SK-N-SH (cell line): ENCODE measurements at regions not wholly inside any gene's neighbourhood (a gene's known extent, or its start where the extent isn't known, plus 50 kb on each side); places are given as distances from the start of the nearest gene placed in this dataset.

Experiments
- CTCF ChIA-PET: fragments of 300-600, 350-600 bp; formaldehyde crosslinking; extraction: SDS; loops from one replicate; lab custom pipeline; 2021; lab: Yijun Ruan, JAX
- POLR2A ChIA-PET: fragments of 350-600 bp; sonication (Branson Sonifier 250); formaldehyde crosslinking; extraction: SDS; loops from one replicate; lab custom pipeline; 2020; ENCODE audit warnings: antibody characterized with exemption, inconsistent platforms; lab: Yijun Ruan, JAX
- DNase-seq: peaks from one replicate; pipeline ENCODE4 v3.0.0; 2012
- H2AFZ ChIP-seq: fragments of 200-600 bp; sonication (generic); 2 replicates; pipeline ENCODE4 v1.8.1; 2016; ENCODE audit warnings: antibody characterized with exemption, mild to moderate bottlenecking, low read depth
- H3F3A ChIP-seq: fragments of 200-600 bp; sonication (generic); replicated peaks from 2 replicates; pipeline ENCODE3; 2016; ENCODE audit warnings: antibody characterized with exemption, mild to moderate bottlenecking; ENCODE audit not compliant: insufficient read depth
- H3K27ac ChIP-seq, 2 experiments: fragments of 200-500 bp in 1 of 2; fragments of 200-600 bp in 1 of 2; sonication (Bioruptor generic) in 1 of 2; sonication (generic), shearing (Covaris generic) in 1 of 2; 2 replicates each; pipeline versions ENCODE4 v1.5.1 to v1.6.1; 2014 to 2016; ENCODE audit warnings: low read depth in 2 of 2, inconsistent platforms in 1 of 2, low read length in 1 of 2, mild to moderate bottlenecking in 1 of 2, mixed read lengths in 1 of 2
- H3K27me3 ChIP-seq: fragments of 200-600 bp; sonication (generic), shearing (Covaris generic); 2 replicates; pipeline ENCODE4 v1.6.1; 2016; ENCODE audit warnings: mixed run types; ENCODE audit not compliant: insufficient read depth
- H3K36me3 ChIP-seq, 2 experiments: fragments of 200-500 bp in 1 of 2; fragments of 200-600 bp in 1 of 2; sonication (Bioruptor generic) in 1 of 2; sonication (generic) in 1 of 2; replicated peaks in 1 of 2; 2 replicates each; pipeline versions ENCODE3 to v1.5.1; 2014 to 2016; ENCODE audit warnings: low read length in 1 of 2, mild to moderate bottlenecking in 1 of 2; ENCODE audit not compliant: insufficient read depth in 2 of 2, control insufficient read depth in 1 of 2
- H3K4me1 ChIP-seq, 2 experiments: fragments of 200-500 bp in 1 of 2; fragments of 200-600 bp in 1 of 2; sonication (Bioruptor generic) in 1 of 2; sonication (generic), shearing (Covaris generic) in 1 of 2; 2 replicates each; pipeline versions ENCODE4 v1.5.1 to v1.6.1; 2014 to 2016; ENCODE audit warnings: low read depth in 1 of 2, low read length in 1 of 2, mixed run types in 1 of 2; ENCODE audit not compliant: insufficient read depth in 2 of 2, control insufficient read depth in 1 of 2
- H3K4me2 ChIP-seq: fragments of 200-600 bp; sonication (generic), shearing (Covaris generic); 2 replicates; pipeline ENCODE4 v1.6.1; 2017; ENCODE audit warnings: mixed run types
- H3K4me3 ChIP-seq, 2 experiments: fragments of 200-500 bp in 1 of 2; fragments of 200-600 bp in 1 of 2; sonication (Bioruptor generic) in 1 of 2; sonication (generic), shearing (Covaris generic) in 1 of 2; 2 replicates each; pipeline versions ENCODE4 v1.5.1 to v1.8.1; 2014 to 2016; ENCODE audit warnings: low read depth in 2 of 2, inconsistent platforms in 1 of 2, low read length in 1 of 2, mild to moderate bottlenecking in 1 of 2, mixed read lengths in 1 of 2, moderate library complexity in 1 of 2
- H3K79me2 ChIP-seq: fragments of 200-600 bp; sonication (generic); 2 replicates; pipeline ENCODE4 v1.8.1; 2017; ENCODE audit warnings: mild to moderate bottlenecking; ENCODE audit not compliant: insufficient read depth
- H3K9ac ChIP-seq: fragments of 200-600 bp; sonication (generic); 2 replicates; pipeline ENCODE4 v1.6.1; 2017; ENCODE audit warnings: mixed run types
- H3K9me2 ChIP-seq: fragments of 200-600 bp; sonication (generic); 2 replicates; pipeline ENCODE4 v1.6.1; 2017; ENCODE audit warnings: mixed run types
- H3K9me3 ChIP-seq: fragments of 200-600 bp; sonication (generic); 2 replicates; pipeline ENCODE4 v1.6.1; 2017; ENCODE audit warnings: mixed run types, mild to moderate bottlenecking, moderate library complexity
- H4K20me1 ChIP-seq: fragments of 200-600 bp; sonication (generic); 2 replicates; pipeline ENCODE4 v1.6.1; 2017; ENCODE audit warnings: mild to moderate bottlenecking, mixed run types; ENCODE audit not compliant: insufficient read depth
- CHD2 ChIP-seq: fragments of 150-350 bp; IDR thresholded peaks from 2 replicates; pipeline ENCODE4 v1.6.1; 2018; ENCODE audit warnings: low read length; ENCODE audit not compliant: partially characterized antibody
- EP300 ChIP-seq, 2 experiments: IDR thresholded peaks; 2 replicates each; pipeline versions ENCODE4 v1.4.0 to v1.6.1; 2012; ENCODE audit warnings: borderline replicate concordance in 1 of 2, low read depth in 1 of 2, low read length in 1 of 2
- EZH2phosphoT487 ChIP-seq: fragments of 200-600 bp; sonication (generic); IDR thresholded peaks from 2 replicates; pipeline ENCODE4 v1.6.1; 2017; ENCODE audit warnings: low read depth, mixed run types, mild to moderate bottlenecking, antibody characterized with exemption, moderate library complexity, borderline replicate concordance
- FOSL2 ChIP-seq: IDR thresholded peaks from 2 replicates; pipeline ENCODE4 v1.4.0; 2012; ENCODE audit warnings: low read depth, mild to moderate bottlenecking, moderate library complexity, borderline replicate concordance
- FOXJ3 ChIP-seq: sonication (generic); formaldehyde crosslinking; IDR thresholded peaks from 2 replicates; pipeline ENCODE4 v1.5.1; 2020; ENCODE audit warnings: mild to moderate bottlenecking, missing genetic modification reagents
- GABPA ChIP-seq: IDR thresholded peaks from 2 replicates; pipeline ENCODE4 v1.4.0; 2012; ENCODE audit warnings: low read depth, mild to moderate bottlenecking
- IRF3 ChIP-seq: fragments of 150-350 bp; IDR thresholded peaks from 2 replicates; pipeline ENCODE4 v1.6.1; 2016; ENCODE audit warnings: mild to moderate bottlenecking, low read depth, low read length
- MEF2A ChIP-seq: IDR thresholded peaks from 2 replicates; pipeline ENCODE4 v1.4.0; 2012; ENCODE audit warnings: low read depth, borderline replicate concordance
- MXI1 ChIP-seq: IDR thresholded peaks from 2 replicates; pipeline ENCODE4 v1.6.1; 2012; ENCODE audit warnings: mild to moderate bottlenecking, low read depth, low read length, improper control_type of control experiment
- NFIC ChIP-seq: IDR thresholded peaks from 2 replicates; pipeline ENCODE4 v1.4.0; 2012; ENCODE audit warnings: borderline replicate concordance
- POLR2AphosphoS5 ChIP-seq: IDR thresholded peaks from 2 replicates; pipeline ENCODE4 v1.6.1; 2012; ENCODE audit warnings: low read depth, low read length
- RFX5 ChIP-seq: IDR thresholded peaks from 2 replicates; pipeline ENCODE4 v1.6.1; 2012; ENCODE audit warnings: mild to moderate bottlenecking, improper control_type of control experiment, low read length
- RXRA ChIP-seq: IDR thresholded peaks from 2 replicates; pipeline ENCODE4 v1.4.0; 2012; ENCODE audit warnings: low read depth, mild to moderate bottlenecking, borderline replicate concordance
- SIN3A ChIP-seq: IDR thresholded peaks from 2 replicates; pipeline ENCODE4 v1.6.1; 2012; ENCODE audit warnings: low read depth, mild to moderate bottlenecking, low read length, moderate library complexity, borderline replicate concordance
- SMC3 ChIP-seq: IDR thresholded peaks from 2 replicates; pipeline ENCODE4 v1.6.1; 2012; ENCODE audit warnings: low read depth, low read length, improper control_type of control experiment
- YY1 ChIP-seq: IDR thresholded peaks from 2 replicates; pipeline ENCODE4 v1.4.0; 2012; ENCODE audit warnings: low read depth, mild to moderate bottlenecking
- WGBS: methylation state at CpG from one replicate; pipeline ENCODE4 v1.1.6; 2017; ENCODE audit warnings: low lambda C conversion rate; 5-methylcytosine and 5-hydroxymethylcytosine counted together
- TF ChIP-seq, protein P1 (sequence below): IDR thresholded peaks from 2 replicates; pipeline ENCODE4 v1.4.0; 2012; ENCODE audit warnings: low read depth, borderline replicate concordance

DNA sequence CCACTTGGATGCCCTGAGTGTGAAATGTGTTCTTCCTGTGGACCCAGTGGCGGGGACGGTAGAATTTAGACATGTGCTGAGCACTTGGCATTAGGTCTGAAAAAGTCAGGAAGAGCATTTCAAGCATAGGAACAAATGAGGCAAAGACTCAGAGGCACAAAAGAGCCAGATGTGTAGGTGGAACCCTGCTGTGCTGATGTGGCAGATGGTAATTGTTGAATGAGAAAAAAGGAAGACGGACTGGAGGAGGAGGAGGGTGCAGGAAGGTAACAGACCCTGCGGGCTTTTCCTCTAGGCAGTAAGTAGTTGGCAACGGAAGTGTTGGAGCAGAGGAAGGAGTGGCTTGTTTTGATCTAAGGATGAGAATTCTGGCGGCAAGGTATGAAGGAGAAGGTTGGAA lies 985.8 kb downstream of the TBC1D22A start:
- no peak overlapping the region for H3K4me3 ChIP-seq
- H3F3A ChIP-seq: no peaks in the 10 kb centered on the region
- no peak for TF ChIP-seq SMC3
- TF ChIP-seq POLR2AphosphoS5: no peak
- TF ChIP-seq GABPA: no peak
- TF ChIP-seq MXI1: no peak
- H2AFZ ChIP-seq: no peak overlapping the region
- H3K27me3 ChIP-seq: no peaks in the 10 kb centered on the region
- ChIA-PET CTCF (interaction anchor here (1.1 kb wide), 1 partner anchor 23 kb away, joined by 3 read pairs; no protein-coding TSS in a partner anchor), POLR2A (no interaction called here)
- no peak for DNase-seq
- no peaks in the 10 kb centered on the region for H4K20me1 ChIP-seq
- no peak overlapping the region for H3K4me2 ChIP-seq
- no peak overlapping the region for H3K9ac ChIP-seq
- H3K9me3 ChIP-seq: no peaks in the 10 kb centered on the region
- no peaks in the 10 kb centered on the region for H3K79me2 ChIP-seq
- H3K27ac ChIP-seq: no peak overlapping the region
- no peaks in the 10 kb centered on the region for H3K4me1 ChIP-seq
- no peaks in the 10 kb centered on the region for H3K9me2 ChIP-seq
- WGBS: 34% methylated on average over 6 of the region's 6 CpGs
- no peaks in the 10 kb centered on the region for H3K36me3 ChIP-seq

GRCh38 chr22:47740109-47740805 lies 977.8 kb downstream of the TBC1D22A start:
- 43% methylated on average over 8 of the region's 10 CpGs for WGBS
- Histone ChIP-seq H3K4me3 (no peak overlapping the region), H3K4me1 (no peaks in the 10 kb centered on the region), H3K9me2 (no peaks in the 10 kb centered on the region), H2AFZ (no peak overlapping the region)
- TF ChIP-seq EP300 (IDR thresholded peaks at IDR 0.05; ENCODE audit: borderline replicate concordance in 1 of 2, low read depth in 1 of 2, low read length in 1 of 2) (no peak), GABPA (no peak), YY1 (no peak), RFX5 (no peak)
- TF ChIP-seq, all 33 proteins: peak for 0
- Histone ChIP-seq H3K27me3 (no peaks in the 10 kb centered on the region), H3K36me3 (no peaks in the 10 kb centered on the region), H4K20me1 (no peaks in the 10 kb centered on the region), H3K9ac (no peak overlapping the region), H3F3A (no peaks in the 10 kb centered on the region), H3K27ac (no peak overlapping the region), H3K9me3 (no peaks in the 10 kb centered on the region), H3K4me2 (no peak overlapping the region), H3K79me2 (no peaks in the 10 kb centered on the region)
- CTCF ChIA-PET: no interaction called here
- POLR2A ChIA-PET: no interaction called here
- no peak for DNase-seq

DNA sequence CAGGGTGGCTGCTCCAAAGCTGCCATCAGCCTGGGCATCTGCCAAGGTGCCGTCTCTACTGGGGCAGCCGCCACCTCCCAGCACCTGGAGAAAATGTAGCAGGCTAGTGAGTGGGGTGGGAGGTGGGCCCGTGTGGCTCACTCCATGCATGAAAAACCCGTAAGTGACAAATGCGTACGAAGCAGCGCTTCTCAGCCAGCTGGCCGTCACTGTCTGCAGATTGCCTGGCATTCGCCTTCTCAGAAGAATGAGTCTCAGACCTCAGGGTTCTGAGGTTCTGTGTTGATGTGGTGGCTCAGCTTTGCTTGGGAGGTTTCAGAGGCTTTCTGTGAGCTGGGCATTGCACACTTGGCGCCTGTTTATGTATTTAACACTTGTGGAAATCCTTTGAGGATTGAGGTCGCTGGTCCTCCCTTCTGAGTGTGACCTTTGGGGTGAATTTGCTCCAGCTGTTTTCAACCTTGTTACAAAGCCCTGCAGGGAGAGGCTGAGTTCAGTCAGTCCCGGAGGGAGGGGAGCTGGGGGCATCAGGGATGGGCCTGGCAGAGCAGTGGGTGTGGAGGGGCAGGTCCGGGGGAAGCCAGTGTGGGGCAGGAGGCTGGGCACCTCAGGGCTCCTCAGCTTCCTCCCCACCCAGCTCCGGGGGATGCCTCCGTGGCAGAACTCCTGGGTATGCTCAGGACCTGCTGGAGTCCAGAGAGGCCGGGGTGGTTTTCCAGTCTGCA lies 977.0 kb downstream of the TBC1D22A start:
- Histone ChIP-seq H3K9ac (no peak overlapping the region), H3K4me2 (no peak overlapping the region), H3K4me1 (no peaks in the 10 kb centered on the region), H3K27ac (no peak overlapping the region), H3K4me3 (no peak overlapping the region), H3F3A (no peaks in the 10 kb centered on the region), H2AFZ (no peak overlapping the region), H3K79me2 (no peaks in the 10 kb centered on the region), H3K36me3 (no peaks in the 10 kb centered on the region), H3K27me3 (no peaks in the 10 kb centered on the region), H3K9me2 (no peaks in the 10 kb centered on the region), H4K20me1 (no peaks in the 10 kb centered on the region), H3K9me3 (no peaks in the 10 kb centered on the region)
- no peak for DNase-seq
- POLR2A ChIA-PET: no interaction called here
- 38% methylated on average over 8 of the region's 16 CpGs for WGBS
- CTCF ChIA-PET: no interaction called here
- TF ChIP-seq NFIC (no peak), CHD2 (no peak), FOXJ3 (CRISPR knock-in tag) (no peak), RXRA (no peak), POLR2AphosphoS5 (no peak), IRF3 (no peak), SIN3A (no peak), FOSL2 (no peak), EZH2phosphoT487 (no peak), MEF2A (no peak)
- TF ChIP-seq, protein P1, sequence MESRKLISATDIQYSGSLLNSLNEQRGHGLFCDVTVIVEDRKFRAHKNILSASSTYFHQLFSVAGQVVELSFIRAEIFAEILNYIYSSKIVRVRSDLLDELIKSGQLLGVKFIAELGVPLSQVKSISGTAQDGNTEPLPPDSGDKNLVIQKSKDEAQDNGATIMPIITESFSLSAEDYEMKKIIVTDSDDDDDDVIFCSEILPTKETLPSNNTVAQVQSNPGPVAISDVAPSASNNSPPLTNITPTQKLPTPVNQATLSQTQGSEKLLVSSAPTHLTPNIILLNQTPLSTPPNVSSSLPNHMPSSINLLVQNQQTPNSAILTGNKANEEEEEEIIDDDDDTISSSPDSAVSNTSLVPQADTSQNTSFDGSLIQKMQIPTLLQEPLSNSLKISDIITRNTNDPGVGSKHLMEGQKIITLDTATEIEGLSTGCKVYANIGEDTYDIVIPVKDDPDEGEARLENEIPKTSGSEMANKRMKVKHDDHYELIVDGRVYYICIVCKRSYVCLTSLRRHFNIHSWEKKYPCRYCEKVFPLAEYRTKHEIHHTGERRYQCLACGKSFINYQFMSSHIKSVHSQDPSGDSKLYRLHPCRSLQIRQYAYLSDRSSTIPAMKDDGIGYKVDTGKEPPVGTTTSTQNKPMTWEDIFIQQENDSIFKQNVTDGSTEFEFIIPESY: no peak
